H9 (cell line): ENCODE measurements at regions not wholly inside any gene's neighbourhood (a gene's known extent, or its start where the extent isn't known, plus 50 kb on each side); places are given as distances from the start of the nearest gene placed in this dataset.

Source experiments
- DNase-seq: peaks from one replicate; pipeline ENCODE4 v3.0.0-alpha.2; 2017
- H2AFZ ChIP-seq: one replicate; pipeline ENCODE4 v1.6.1; 2013; ENCODE audit warnings: mild to moderate bottlenecking, low read length, control low read depth, moderate library complexity
- H2AK5ac ChIP-seq: 2 replicates; pipeline ENCODE4 v1.6.1; 2013; ENCODE audit warnings: low read length, control low read depth, mixed read lengths; ENCODE audit not compliant: insufficient read length
- H2BK120ac ChIP-seq: one replicate; pipeline ENCODE4 v1.6.1; 2013; ENCODE audit warnings: low read depth, mild to moderate bottlenecking, low read length, control low read depth, inconsistent platforms; ENCODE audit not compliant: poor library complexity, severe bottlenecking
- H2BK12ac ChIP-seq: 2 replicates; pipeline ENCODE4 v1.6.1; 2013; ENCODE audit warnings: low read length, control low read depth, mixed read lengths, low read depth; ENCODE audit not compliant: insufficient read length
- H2BK15ac ChIP-seq: 2 replicates; pipeline ENCODE4 v1.6.1; 2013; ENCODE audit warnings: low read depth, low read length, control low read depth
- H2BK20ac ChIP-seq: one replicate; pipeline ENCODE4 v1.6.1; 2013; ENCODE audit warnings: low read depth, mild to moderate bottlenecking, low read length, control low read depth, inconsistent platforms; ENCODE audit not compliant: poor library complexity, severe bottlenecking
- H2BK5ac ChIP-seq: 2 replicates; pipeline ENCODE4 v1.6.1; 2013; ENCODE audit warnings: low read length, control low read depth, mixed read lengths; ENCODE audit not compliant: insufficient read length
- H3K14ac ChIP-seq: 2 replicates; pipeline ENCODE4 v1.6.1; 2013; ENCODE audit warnings: low read length, control low read depth; ENCODE audit not compliant: insufficient read depth
- H3K18ac ChIP-seq: 2 replicates; pipeline ENCODE4 v1.6.1; 2013; ENCODE audit warnings: low read depth, mild to moderate bottlenecking, mixed read lengths, low read length, control low read depth; ENCODE audit not compliant: insufficient read length
- H3K23ac ChIP-seq: 2 replicates; pipeline ENCODE4 v1.6.1; 2013; ENCODE audit warnings: low read length, control low read depth, mixed read lengths, low read depth; ENCODE audit not compliant: insufficient read length
- H3K23me2 ChIP-seq: 2 replicates; pipeline ENCODE4 v1.6.1; 2013; ENCODE audit warnings: low read depth, mild to moderate bottlenecking, mixed read lengths, low read length, control low read depth; ENCODE audit not compliant: insufficient read length, poor library complexity, severe bottlenecking
- H3K27ac ChIP-seq: 2 replicates; pipeline ENCODE4 v1.5.1; 2013; ENCODE audit warnings: low read length, control low read depth, mixed read lengths, low read depth; ENCODE audit not compliant: insufficient read length
- H3K27me3 ChIP-seq: 2 replicates; pipeline ENCODE4 v1.6.1; 2013; ENCODE audit warnings: low read length, control low read depth, inconsistent platforms; ENCODE audit not compliant: insufficient read depth
- H3K4ac ChIP-seq: 2 replicates; pipeline ENCODE4 v1.6.1; 2013; ENCODE audit warnings: low read depth, mild to moderate bottlenecking, control low read depth, inconsistent platforms, low read length, moderate library complexity
- H3K4me1 ChIP-seq: 2 replicates; pipeline ENCODE4 v1.6.1; 2013; ENCODE audit warnings: low read length, control low read depth, inconsistent platforms; ENCODE audit not compliant: insufficient read depth
- H3K4me2 ChIP-seq: 2 replicates; pipeline ENCODE4 v1.6.1; 2013; ENCODE audit warnings: low read length, control low read depth, mixed read lengths; ENCODE audit not compliant: insufficient read length, insufficient read depth
- H3K56ac ChIP-seq: 2 replicates; pipeline ENCODE4 v1.6.1; 2013; ENCODE audit warnings: low read depth, mild to moderate bottlenecking, mixed read lengths, low read length, control low read depth; ENCODE audit not compliant: insufficient read length
- H3K79me1 ChIP-seq: 2 replicates; pipeline ENCODE4 v1.6.1; 2013; ENCODE audit warnings: low read depth, mild to moderate bottlenecking, moderate library complexity, low read length, control low read depth, inconsistent platforms; ENCODE audit not compliant: insufficient read depth, poor library complexity, severe bottlenecking
- H3K79me2 ChIP-seq: 2 replicates; pipeline ENCODE4 v1.6.1; 2013; ENCODE audit warnings: low read length, control low read depth, inconsistent platforms; ENCODE audit not compliant: insufficient read depth
- H3K9ac ChIP-seq: 2 replicates; pipeline ENCODE4 v1.6.1; 2013; ENCODE audit warnings: low read length, control low read depth, mixed read lengths; ENCODE audit not compliant: insufficient read length; ENCODE audit errors: extremely low read depth
- H3K9me3 ChIP-seq: one replicate; pipeline ENCODE4 v1.6.1; 2013; ENCODE audit warnings: low read depth, low read length, inconsistent platforms; ENCODE audit not compliant: control insufficient read depth
- H3T11ph ChIP-seq: one replicate; pipeline ENCODE4 v1.6.1; 2013; ENCODE audit warnings: mild to moderate bottlenecking, low read length, control low read depth, inconsistent platforms
- H4K20me1 ChIP-seq: one replicate; pipeline ENCODE4 v1.6.1; 2013; ENCODE audit not compliant: control insufficient read depth, insufficient read length, insufficient read depth
- H4K5ac ChIP-seq: 2 replicates; pipeline ENCODE4 v1.6.1; 2013; ENCODE audit warnings: low read depth, mild to moderate bottlenecking, mixed read lengths, low read length, control low read depth; ENCODE audit not compliant: insufficient read length
- H4K8ac ChIP-seq: replicated peaks from 2 replicates; pipeline ENCODE4 v1.6.1; 2013; ENCODE audit warnings: low read length, control low read depth, mixed read lengths, low read depth; ENCODE audit not compliant: insufficient read length
- H4K91ac ChIP-seq: 2 replicates; pipeline ENCODE4 v1.6.1; 2013; ENCODE audit warnings: low read depth, mild to moderate bottlenecking, moderate library complexity, mixed read lengths, low read length, control low read depth; ENCODE audit not compliant: insufficient read length
- H3K27ac Mint-ChIP-seq, 3 experiments: 2 replicates in 2 of 3; 3 replicates in 1 of 3; pipeline ENCODE4 v1.8.0; 2020 to 2021; ENCODE audit warnings: mixed read lengths in 3 of 3, mild to moderate bottlenecking in 1 of 3, moderate library complexity in 1 of 3
- H3K27me3 Mint-ChIP-seq: 2 replicates; pipeline ENCODE4 v1.8.0; 2021; ENCODE audit warnings: low read depth, mild to moderate bottlenecking, moderate library complexity, mixed read lengths
- H3K36me3 Mint-ChIP-seq, 3 experiments: 2 replicates in 2 of 3; 3 replicates in 1 of 3; pipeline ENCODE4 v1.8.0; 2020 to 2021; ENCODE audit warnings: low read depth in 3 of 3, mixed read lengths in 3 of 3; ENCODE audit not compliant: insufficient read depth in 1 of 3
- H3K4me1 Mint-ChIP-seq, 2 experiments: 2 replicates each; pipeline ENCODE4 v1.8.0; 2020; ENCODE audit warnings: mixed read lengths in 2 of 2
- H3K4me3 Mint-ChIP-seq, 2 experiments: 2 replicates in 1 of 2; 3 replicates in 1 of 2; pipeline ENCODE4 v1.8.0; 2020 to 2021; ENCODE audit warnings: mild to moderate bottlenecking in 2 of 2, mixed read lengths in 2 of 2, moderate library complexity in 1 of 2
- H3K9me3 Mint-ChIP-seq, 2 experiments: 2 replicates in 1 of 2; 3 replicates in 1 of 2; pipeline ENCODE4 v1.8.0; 2020; ENCODE audit warnings: mild to moderate bottlenecking in 2 of 2, mixed read lengths in 2 of 2, moderate library complexity in 1 of 2
- CTCF ChIP-seq: fragments of 200-600 bp; sonication (generic); conservative IDR thresholded peaks from 3 replicates; pipeline ENCODE4 v1.8.0; 2021; ENCODE audit warnings: antibody characterized with exemption, mild to moderate bottlenecking
- WGBS: extraction: QIAGEN DNeasy Blood & Tissue Kit; methylation state at CpG from one replicate; pipeline ENCODE4 v1.1.7; 2013; ENCODE audit warnings: missing lambda C conversion rate, low lambda C conversion rate, mixed read lengths; ENCODE audit not compliant: insufficient read length; ENCODE audit errors: extremely low coverage; 5-methylcytosine and 5-hydroxymethylcytosine counted together

- H4K5ac ChIP-seq, result no peak overlapping the region
- peaks cover 2% of the 10 kb centered on the region; the same call in 1 of the 2 replicates for H3K4me1 ChIP-seq
- H2BK5ac ChIP-seq, result no peak overlapping the region
- Mint-ChIP-seq H3K27ac (no peak overlapping the region), H3K9me3 (no peaks in the 10 kb centered on the region), H3K36me3 (no peaks in the 10 kb centered on the region), H3K27me3 (no peaks in the 10 kb centered on the region), H3K4me3 (no peak overlapping the region), H3K4me1 (peaks cover 14 to 19% of the 10 kb centered on the region in 2 experiments)
- H2BK120ac ChIP-seq, result no peak overlapping the region
- H3K23ac ChIP-seq, result no peak overlapping the region
- H3K23me2 ChIP-seq, result no peaks in the 10 kb centered on the region
- no peak overlapping the region for H2AFZ ChIP-seq
- H3K4ac ChIP-seq, result no peak overlapping the region
- H2BK12ac ChIP-seq, result no peak overlapping the region
- H4K20me1 ChIP-seq, result no peaks in the 10 kb centered on the region
- no peak overlapping the region for H2AK5ac ChIP-seq
- H3K79me2 ChIP-seq, result no peaks in the 10 kb centered on the region
- no CpG with 5 or more reads among the region's 1 CpG for WGBS
- no peak overlapping the region for H3K4me2 ChIP-seq
- no peak overlapping the region for H3T11ph ChIP-seq
- H3K9ac ChIP-seq, result no peak overlapping the region
- no peak overlapping the region for H3K27ac ChIP-seq
- no peak overlapping the region for H4K8ac ChIP-seq
- no peak for DNase-seq
- no peaks in the 10 kb centered on the region for H3K79me1 ChIP-seq
- H4K91ac ChIP-seq, result no peak overlapping the region
- no peak overlapping the region for H3K18ac ChIP-seq
- no peak for TF ChIP-seq CTCF
- no peak overlapping the region for H2BK20ac ChIP-seq
- H3K27me3 ChIP-seq, result no peaks in the 10 kb centered on the region
- H3K9me3 ChIP-seq, result no peaks in the 10 kb centered on the region
- no peak overlapping the region for H3K56ac ChIP-seq
- H2BK15ac ChIP-seq, result no peak overlapping the region
- H3K14ac ChIP-seq, result no peak overlapping the region
Observed at GRCh38 chr3:154778057-154778456, 302.1 kb upstream of the MME start.
